IMR-90 (cell line): ENCODE measurements at regions not wholly inside any gene's neighbourhood (a gene's known extent, or its start where the extent isn't known, plus 50 kb on each side); places are given as distances from the start of the nearest gene placed in this dataset.

Experiments
- ATAC-seq: fragments of 200-7000 bp; cut with Tn5 transposase; 2 replicates; pipeline ENCODE4 v1.9.1; 2020; ENCODE audit warnings: low read depth, mild to moderate bottlenecking, moderate library complexity
- BruUV-seq: library from RNA; stranded (reverse); fragments of 400-500 nt; replicated peaks from 2 replicates; lab custom pipeline; 2021; lab: Mats Ljungman, UMichigan
- CTCF ChIA-PET: fragments of 300-600 bp; formaldehyde crosslinking; extraction: SDS; loops from one replicate; lab custom pipeline; 2021; ENCODE audit warnings: antibody characterized with exemption; lab: Yijun Ruan, JAX
- POLR2A ChIA-PET: fragments of 300-600 bp; sonication (Branson Sonifier 250); formaldehyde crosslinking; loops from one replicate; lab custom pipeline; 2022; ENCODE audit warnings: antibody characterized with exemption; ENCODE audit not compliant: unreplicated experiment; lab: Charles Lee
- DNase-seq: peaks from one replicate; pipeline ENCODE4 v3.0.0; 2013
- H2AFZ ChIP-seq: replicated peaks from 2 replicates; pipeline ENCODE3; 2013; ENCODE audit warnings: low read length, mild to moderate bottlenecking; ENCODE audit not compliant: poor library complexity
- H2AK5ac ChIP-seq: 2 replicates; pipeline ENCODE4 v1.6.1; 2013; ENCODE audit warnings: low read depth, low read length, inconsistent platforms
- H2AK9ac ChIP-seq: replicated peaks from 2 replicates; pipeline ENCODE3; 2013; ENCODE audit warnings: mild to moderate bottlenecking, low read depth, low read length, moderate library complexity; ENCODE audit not compliant: poor library complexity
- H2BK120ac ChIP-seq: 2 replicates; pipeline ENCODE4 v1.6.1; 2013; ENCODE audit warnings: low read depth, low read length, inconsistent platforms
- H2BK15ac ChIP-seq: 3 replicates; pipeline ENCODE4 v1.6.1; 2013; ENCODE audit warnings: low read depth, low read length, inconsistent platforms
- H2BK20ac ChIP-seq: 2 replicates; pipeline ENCODE4 v1.6.1; 2013; ENCODE audit warnings: low read depth, mild to moderate bottlenecking, inconsistent platforms, low read length, moderate library complexity
- H2BK5ac ChIP-seq: 2 replicates; pipeline ENCODE4 v1.6.1; 2013; ENCODE audit warnings: mild to moderate bottlenecking, low read depth, low read length, inconsistent platforms; ENCODE audit not compliant: poor library complexity, severe bottlenecking
- H3K14ac ChIP-seq: replicated peaks from 2 replicates; pipeline ENCODE4 v1.6.1; 2013; ENCODE audit warnings: low read depth, low read length, inconsistent platforms
- H3K18ac ChIP-seq: 2 replicates; pipeline ENCODE4 v1.6.1; 2013; ENCODE audit warnings: low read depth, low read length, control low read depth
- H3K23ac ChIP-seq: 2 replicates; pipeline ENCODE4 v1.6.1; 2013; ENCODE audit warnings: low read depth, low read length, inconsistent platforms
- H3K27ac ChIP-seq: 2 replicates; pipeline ENCODE4 v1.5.1; 2013; ENCODE audit warnings: mild to moderate bottlenecking, control low read depth, low read length; ENCODE audit not compliant: insufficient read depth
- H3K27me3 ChIP-seq: 2 replicates; pipeline ENCODE4 v1.6.1; 2013; ENCODE audit warnings: low read length; ENCODE audit not compliant: control insufficient read depth, insufficient read depth
- H3K36me3 ChIP-seq: 2 replicates; pipeline ENCODE4 v1.6.1; 2013; ENCODE audit warnings: low read length, mixed read lengths; ENCODE audit not compliant: control insufficient read depth, insufficient read depth
- H3K4ac ChIP-seq: 2 replicates; pipeline ENCODE4 v1.6.1; 2013; ENCODE audit warnings: low read depth, low read length, inconsistent platforms
- H3K4me1 ChIP-seq: 2 replicates; pipeline ENCODE4 v1.6.1; 2013; ENCODE audit warnings: low read length, mixed read lengths; ENCODE audit not compliant: control insufficient read depth, insufficient read depth
- H3K4me2 ChIP-seq: 2 replicates; pipeline ENCODE4 v1.6.1; 2013; ENCODE audit warnings: low read depth, mild to moderate bottlenecking, control low read depth, low read length, moderate library complexity
- H3K4me3 ChIP-seq: 2 replicates; pipeline ENCODE4 v1.5.1; 2013; ENCODE audit warnings: low read depth, mild to moderate bottlenecking, control low read depth, low read length, moderate library complexity; ENCODE audit not compliant: insufficient read depth
- H3K56ac ChIP-seq: 2 replicates; pipeline ENCODE4 v1.6.1; 2013; ENCODE audit warnings: low read length, inconsistent platforms; ENCODE audit not compliant: insufficient read depth; ENCODE audit errors: extremely low read depth
- H3K79me1 ChIP-seq, 2 experiments: 2 replicates each; pipeline ENCODE4 v1.6.1; 2013; ENCODE audit warnings: low read length in 2 of 2, inconsistent platforms in 1 of 2, low read depth in 1 of 2
- H3K9ac ChIP-seq: 2 replicates; pipeline ENCODE4 v1.6.1; 2013; ENCODE audit warnings: low read depth, low read length, control low read depth
- H3K9me1 ChIP-seq: 2 replicates; pipeline ENCODE4 v1.6.1; 2013; ENCODE audit warnings: low read length, inconsistent platforms; ENCODE audit not compliant: insufficient read depth
- H3K9me3 ChIP-seq: 2 replicates; pipeline ENCODE4 v1.6.1; 2013; ENCODE audit warnings: low read length; ENCODE audit not compliant: control insufficient read depth, insufficient read depth
- H4K20me1 ChIP-seq: 2 replicates; pipeline ENCODE4 v1.6.1; 2013; ENCODE audit warnings: low read length, inconsistent platforms; ENCODE audit not compliant: insufficient read depth
- H4K5ac ChIP-seq: 2 replicates; pipeline ENCODE4 v1.6.1; 2013; ENCODE audit warnings: mild to moderate bottlenecking, low read depth, low read length, control low read depth
- H4K8ac ChIP-seq, 2 experiments: 2 replicates each; pipeline ENCODE4 v1.6.1; 2013; ENCODE audit warnings: low read depth in 2 of 2, low read length in 2 of 2, control low read depth in 1 of 2, inconsistent platforms in 1 of 2
- H4K91ac ChIP-seq: 2 replicates; pipeline ENCODE4 v1.6.1; 2013; ENCODE audit warnings: low read depth, low read length, inconsistent platforms; ENCODE audit not compliant: insufficient read depth
- BHLHE40 ChIP-seq: fragments of 150-350 bp; IDR thresholded peaks from 2 replicates; pipeline ENCODE4 v1.6.1; 2016; ENCODE audit warnings: mild to moderate bottlenecking, low read depth, low read length
- ELK1 ChIP-seq: fragments of 150-350 bp; IDR thresholded peaks from 2 replicates; pipeline ENCODE4 v1.6.1; 2016; ENCODE audit warnings: low read depth, mild to moderate bottlenecking, low read length, moderate library complexity, borderline replicate concordance
- MAFK ChIP-seq: IDR thresholded peaks from 2 replicates; pipeline ENCODE4 v1.6.1; 2012; ENCODE audit warnings: low read depth, low read length, improper control_type of control experiment
- MXI1 ChIP-seq: IDR thresholded peaks from 2 replicates; pipeline ENCODE4 v1.6.1; 2012; ENCODE audit warnings: low read depth, mild to moderate bottlenecking, low read length, moderate library complexity, borderline replicate concordance
- NFE2L2 ChIP-seq: fragments of 150-350 bp; IDR thresholded peaks from 2 replicates; pipeline ENCODE4 v1.6.1; 2016; ENCODE audit warnings: low read depth, mild to moderate bottlenecking, low read length
- RAD21 ChIP-seq: IDR thresholded peaks from 2 replicates; pipeline ENCODE4 v1.6.1; 2012; ENCODE audit warnings: low read length, improper control_type of control experiment
- RFX5 ChIP-seq: IDR thresholded peaks from 2 replicates; pipeline ENCODE4 v1.8.0; 2012; ENCODE audit warnings: low read depth, mild to moderate bottlenecking, low read length, moderate library complexity
- USF2 ChIP-seq: fragments of 150-350 bp; IDR thresholded peaks from 2 replicates; pipeline ENCODE4 v1.6.1; 2017; ENCODE audit warnings: mild to moderate bottlenecking, antibody characterized with exemption, low read length, low read depth
- WGBS, 2 experiments: methylation state at CpG; one replicate each; pipeline versions ENCODE4 v1.1.5 to v1.1.7; 2013; ENCODE audit warnings: missing lambda C conversion rate in 2 of 2; ENCODE audit not compliant: insufficient read length in 1 of 2; ENCODE audit errors: extremely low coverage in 2 of 2; 5-methylcytosine and 5-hydroxymethylcytosine counted together
- dilution Hi-C: fragments of 300-500 bp; cut with HindIII; formaldehyde crosslinking; loops from one replicate; pipeline ENCODE4 v1.14.3; 2018; ENCODE audit warnings: low sequenced_read_pairs; ENCODE audit not compliant: unreplicated experiment
- in situ Hi-C: fragments of 300-500 bp; cut with MboI; formaldehyde crosslinking; loops from 3 replicates; pipeline ENCODE4 v1.14.3; 2019; ENCODE audit warnings: low sequenced_read_pairs, inconsistent platforms, mixed read lengths
- intact Hi-C: fragments of 100-400 bp; cut with micrococcal nuclease; formaldehyde crosslinking; loops from 2 replicates; pipeline ENCODE4 v1.10.0; 2022
- TF ChIP-seq, protein P1 (sequence below): conservative IDR thresholded peaks from 2 replicates; pipeline ENCODE4 v1.5.1; 2012; ENCODE audit warnings: mild to moderate bottlenecking, low read depth, low read length, improper control_type of control experiment

DNA sequence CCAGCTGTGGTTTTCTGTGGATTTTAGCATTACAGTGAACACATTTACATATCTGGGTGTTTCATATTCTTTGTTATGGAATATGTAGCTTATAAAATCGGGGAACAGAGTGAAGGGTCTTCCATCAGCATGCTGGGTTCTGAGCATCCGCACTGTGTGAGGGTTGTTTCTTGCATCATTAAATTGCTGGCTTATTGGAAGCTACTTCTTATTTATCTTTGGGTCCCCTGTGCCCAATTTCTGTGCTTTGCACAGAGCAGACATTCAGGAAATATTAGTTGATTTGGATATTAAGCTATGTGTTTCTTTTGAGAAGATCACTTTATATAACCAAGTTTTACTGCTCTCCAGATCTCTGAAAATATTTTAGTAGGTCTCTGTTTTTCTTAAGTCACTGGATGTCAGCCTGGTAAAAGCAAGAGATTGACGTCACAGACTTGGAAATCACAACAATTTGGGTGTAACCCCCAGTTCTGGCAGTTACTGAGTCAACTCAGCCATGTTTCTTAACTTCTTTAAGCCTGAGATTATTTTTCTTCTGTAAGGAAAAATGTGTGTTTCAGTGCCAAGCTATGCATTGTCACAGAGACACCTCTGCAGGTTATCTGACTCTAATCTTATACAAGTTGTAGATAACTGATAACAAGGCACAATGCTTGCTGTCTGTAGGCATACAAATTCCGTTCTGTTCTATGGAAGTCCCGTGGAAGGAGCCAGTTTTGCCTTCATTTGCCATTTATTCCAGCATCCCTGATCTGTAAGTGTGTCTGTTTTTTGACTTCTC is 258.3 kb upstream of the KAZN start:
- Histone ChIP-seq H2AK5ac (no peak overlapping the region), H3K56ac (no peak overlapping the region), H3K27me3 (no peaks in the 10 kb centered on the region), H3K14ac (no peak overlapping the region), H4K91ac (no peak overlapping the region), H4K5ac (no peak overlapping the region), H3K79me1 (no peaks in the 10 kb centered on the region), H3K4ac (no peak overlapping the region), H4K8ac (no peak overlapping the region), H3K23ac (no peak overlapping the region), H2BK120ac (no peak overlapping the region), H3K9ac (no peak overlapping the region), H3K4me2 (no peak overlapping the region), H3K27ac (no peak overlapping the region), H3K36me3 (no peaks in the 10 kb centered on the region), H3K4me1 (no peaks in the 10 kb centered on the region), H3K9me3 (peaks cover 2% of the 10 kb centered on the region; the same call in 1 of the 2 replicates), H3K4me3 (no peak overlapping the region), H2BK15ac (no peak overlapping the region), H3K9me1 (no peaks in the 10 kb centered on the region), H2AK9ac (no peak overlapping the region), H4K20me1 (no peaks in the 10 kb centered on the region), H2AFZ (no peak overlapping the region), H3K18ac (no peak overlapping the region; the same call in 1 of the 2 replicates), H2BK20ac (no peak overlapping the region), H2BK5ac (no peak overlapping the region)
- POLR2A ChIA-PET = no interaction called here
- peak; percentile 19 for DNase-seq
- intact Hi-C loops (no loop called here), dilution Hi-C loops (no loop called here), in situ Hi-C loops (no loop called here)
- CTCF ChIA-PET = no interaction called here
- no peak for ATAC-seq
- 0% methylated on average over 1 of the region's 5 CpGs; no CpG with 5 or more reads in 1 of the 2 experiments for WGBS, 2 experiments
- no TSS peak for BruUV-seq
- TF ChIP-seq NFE2L2 (no peak), MXI1 (no peak), ELK1 (no peak), USF2 (no peak), RAD21 (no peak), RFX5 (no peak), MAFK (no peak), BHLHE40 (no peak)
- TF ChIP-seq, protein P1, sequence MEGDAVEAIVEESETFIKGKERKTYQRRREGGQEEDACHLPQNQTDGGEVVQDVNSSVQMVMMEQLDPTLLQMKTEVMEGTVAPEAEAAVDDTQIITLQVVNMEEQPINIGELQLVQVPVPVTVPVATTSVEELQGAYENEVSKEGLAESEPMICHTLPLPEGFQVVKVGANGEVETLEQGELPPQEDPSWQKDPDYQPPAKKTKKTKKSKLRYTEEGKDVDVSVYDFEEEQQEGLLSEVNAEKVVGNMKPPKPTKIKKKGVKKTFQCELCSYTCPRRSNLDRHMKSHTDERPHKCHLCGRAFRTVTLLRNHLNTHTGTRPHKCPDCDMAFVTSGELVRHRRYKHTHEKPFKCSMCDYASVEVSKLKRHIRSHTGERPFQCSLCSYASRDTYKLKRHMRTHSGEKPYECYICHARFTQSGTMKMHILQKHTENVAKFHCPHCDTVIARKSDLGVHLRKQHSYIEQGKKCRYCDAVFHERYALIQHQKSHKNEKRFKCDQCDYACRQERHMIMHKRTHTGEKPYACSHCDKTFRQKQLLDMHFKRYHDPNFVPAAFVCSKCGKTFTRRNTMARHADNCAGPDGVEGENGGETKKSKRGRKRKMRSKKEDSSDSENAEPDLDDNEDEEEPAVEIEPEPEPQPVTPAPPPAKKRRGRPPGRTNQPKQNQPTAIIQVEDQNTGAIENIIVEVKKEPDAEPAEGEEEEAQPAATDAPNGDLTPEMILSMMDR = no peak
